HCT116 (cell line): ENCODE measurements at regions not wholly inside any gene's neighbourhood (a gene's known extent, or its start where the extent isn't known, plus 50 kb on each side); places are given as distances from the start of the nearest gene placed in this dataset.

Experiments
- ATF3 ChIP-seq: IDR thresholded peaks from 2 replicates; pipeline ENCODE4 v1.6.1; 2012
- CEBPB ChIP-seq: IDR thresholded peaks from 2 replicates; pipeline ENCODE4 v1.6.1; 2012; ENCODE audit warnings: low read depth
- CTCF ChIP-seq, 3 experiments: fragments of 200-600 bp in 1 of 3; sonication (generic) in 1 of 3; IDR thresholded peaks in 2 of 3; conservative IDR thresholded peaks in 1 of 3; 2 replicates each; pipeline ENCODE4 v1.5.1; 2012 to 2017; ENCODE audit warnings: low read depth in 2 of 3, low read length in 2 of 3, antibody characterized with exemption in 1 of 3, borderline replicate concordance in 1 of 3, control low read depth in 1 of 3, mild to moderate bottlenecking in 1 of 3, mixed read lengths in 1 of 3, mixed run types in 1 of 3, moderate library complexity in 1 of 3; ENCODE audit not compliant: insufficient read depth in 1 of 3
- EZH2 ChIP-seq: fragments of 200-600 bp; sonication (generic); IDR thresholded peaks from 2 replicates; pipeline ENCODE4 v1.6.1; 2017; ENCODE audit warnings: antibody characterized with exemption, mixed run types
- MAX ChIP-seq: IDR thresholded peaks from 2 replicates; pipeline ENCODE4 v1.6.1; 2012
- POLR2A ChIP-seq: IDR thresholded peaks from 2 replicates; pipeline ENCODE4 v1.7.0; 2011; ENCODE audit warnings: borderline replicate concordance; ENCODE audit not compliant: insufficient read depth, insufficient read length; ENCODE audit errors: extremely low read depth
- POLR2AphosphoS5 ChIP-seq: IDR thresholded peaks from 2 replicates; pipeline ENCODE4 v1.6.1; 2011; ENCODE audit warnings: mild to moderate bottlenecking, low read depth, low read length, moderate library complexity
- RAD21 ChIP-seq: IDR thresholded peaks from 2 replicates; pipeline ENCODE4 v1.6.1; 2012; ENCODE audit warnings: low read depth, mild to moderate bottlenecking
- TCF7L2 ChIP-seq: IDR thresholded peaks from 2 replicates; pipeline ENCODE4 v1.7.0; 2011; ENCODE audit warnings: borderline replicate concordance, inconsistent platforms; ENCODE audit not compliant: insufficient read depth, insufficient read length; ENCODE audit errors: extremely low read depth
- ZBTB33 ChIP-seq: IDR thresholded peaks from 2 replicates; pipeline ENCODE4 v1.6.1; 2011; ENCODE audit warnings: mild to moderate bottlenecking, low read length, moderate library complexity; ENCODE audit not compliant: insufficient replicate concordance; ENCODE audit errors: extremely low read depth
- ZNF274 ChIP-seq: fragments of 200-500 bp; sonication (Bioruptor generic); IDR thresholded peaks from 2 replicates; pipeline ENCODE4 v1.6.1; 2014; ENCODE audit warnings: mild to moderate bottlenecking, low read depth, low read length, inconsistent platforms

GRCh38 chr16:9633844-9634243 lies 542.4 kb downstream of the HAPSTR1 start:
- TF ChIP-seq CTCF (IDR thresholded peaks at IDR 0.05 in 2 of 3, conservative IDR thresholded peaks at IDR 0.05 in 1 of 3; ENCODE audit: borderline replicate concordance in 1 of 3, insufficient read depth in 1 of 3, low read depth in 2 of 3, low read length in 2 of 3) (no peak), CEBPB (no peak), ZBTB33 (no peak), ATF3 (no peak), POLR2AphosphoS5 (no peak), RAD21 (no peak), POLR2A (no peak), ZNF274 (no peak), TCF7L2 (no peak), MAX (no peak), EZH2 (no peak)
